HG03135 (cell line): ENCODE measurements at regions not wholly inside any gene's neighbourhood (a gene's known extent, or its start where the extent isn't known, plus 50 kb on each side); places are given as distances from the start of the nearest gene placed in this dataset.

ENCODE experiments used
- ATAC-seq: cut with Tn5 transposase; IDR thresholded peaks from one replicate; pipeline ENCODE4 v1.9.1; 2021; ENCODE audit warnings: mild to moderate bottlenecking, moderate library complexity; ENCODE audit not compliant: unreplicated experiment

DNA sequence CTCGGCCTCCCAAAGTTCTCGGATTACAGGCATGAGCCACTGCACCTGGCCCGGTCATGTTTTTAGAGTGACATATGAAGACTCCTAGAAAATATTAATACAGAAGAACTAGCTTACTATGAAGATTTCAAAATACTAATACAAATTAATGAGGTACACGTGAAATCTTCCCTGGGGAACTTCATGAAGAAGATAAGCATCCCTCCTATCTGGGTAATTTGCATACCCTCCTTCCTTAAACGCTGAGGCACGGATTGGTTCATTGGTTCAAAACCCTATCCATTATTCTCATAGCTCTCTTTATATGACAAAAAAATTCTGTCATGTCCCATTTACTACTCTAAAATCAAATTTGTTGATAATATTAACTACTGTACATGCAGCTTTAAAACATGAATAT, 224.8 kb upstream of the KLF14 start:
- no peak for ATAC-seq

DNA sequence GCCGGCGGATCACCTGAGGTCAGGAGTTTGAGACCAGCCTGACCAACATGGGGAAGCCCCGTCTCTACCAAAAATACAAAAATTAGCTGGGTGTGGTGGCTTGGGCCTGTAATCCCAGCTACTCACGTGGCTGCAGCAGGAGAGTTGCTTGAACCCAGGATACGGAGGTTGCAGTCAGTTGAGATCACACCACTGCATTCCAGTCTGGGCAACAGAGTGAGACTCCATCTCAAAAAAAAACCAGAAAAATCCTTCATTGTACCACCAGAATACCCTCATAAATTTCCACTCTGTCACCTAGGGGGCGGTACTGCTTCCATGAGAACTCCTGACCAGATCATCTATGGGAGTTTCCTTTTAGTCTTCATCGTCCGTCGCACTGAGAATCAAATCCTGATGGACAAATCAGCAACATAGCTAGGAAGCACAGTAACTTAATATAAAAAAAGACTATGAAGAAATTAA, 225.8 kb upstream of the KLF14 start:
- no peak for ATAC-seq

DNA sequence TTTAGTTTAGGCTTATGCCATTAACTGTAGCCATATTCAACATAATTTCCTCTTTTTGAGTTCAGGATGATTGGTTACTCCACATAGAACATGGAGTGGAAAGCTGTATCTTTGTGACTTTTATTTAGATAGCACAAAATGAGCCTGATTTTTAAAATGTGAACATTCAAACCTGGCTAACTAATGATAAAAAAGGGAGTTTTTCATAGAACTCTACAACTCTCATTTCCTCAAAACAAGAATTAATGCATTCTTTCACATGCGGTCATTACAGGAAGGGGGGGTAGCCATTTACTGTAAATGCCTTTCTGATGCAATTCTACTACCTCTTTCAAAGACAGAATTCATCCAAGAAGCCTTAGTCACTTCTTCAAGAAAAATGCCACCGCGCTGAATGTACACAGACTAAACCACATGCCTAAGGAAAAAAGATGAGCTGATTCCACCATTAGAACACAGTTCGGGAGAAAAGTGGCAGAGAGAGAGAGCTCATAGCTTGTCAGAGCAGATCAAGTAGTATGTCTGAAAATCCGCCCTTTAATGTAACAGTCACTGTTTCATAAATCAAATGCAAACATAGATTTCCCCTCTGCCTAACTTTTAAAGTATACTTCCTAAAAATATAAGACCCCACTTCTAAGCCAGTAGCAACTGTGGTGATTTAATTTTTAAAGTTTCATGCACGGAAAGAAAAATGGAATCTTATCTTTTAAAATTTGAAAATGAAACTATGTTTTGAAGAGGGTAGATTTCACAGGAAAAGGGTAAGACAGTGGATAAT, 226.4 kb upstream of the KLF14 start:
- ATAC-seq: no peak

DNA sequence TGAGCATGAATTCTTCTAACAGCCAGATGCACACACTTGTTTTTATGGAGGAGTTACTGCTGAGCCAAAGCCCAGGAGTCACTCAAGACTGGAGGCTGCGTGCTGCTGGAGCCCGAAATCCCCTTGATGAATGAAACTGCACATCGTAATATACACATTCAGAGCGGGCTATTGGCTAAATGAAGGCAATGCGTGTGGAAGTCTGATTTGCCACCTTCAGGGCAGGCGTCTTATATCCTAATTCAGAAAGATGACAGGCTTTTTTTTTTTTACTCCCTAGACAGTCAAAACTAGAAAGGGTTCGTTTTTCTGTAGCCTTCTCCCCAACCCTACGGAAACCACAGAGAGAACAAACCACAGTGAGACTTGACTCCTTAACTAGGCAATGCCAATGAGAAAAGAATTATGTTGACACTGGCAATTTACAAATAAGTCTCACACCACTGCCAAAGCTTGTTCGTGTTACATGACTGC, 227.2 kb upstream of the KLF14 start:
- peak; percentile 74 for ATAC-seq

DNA sequence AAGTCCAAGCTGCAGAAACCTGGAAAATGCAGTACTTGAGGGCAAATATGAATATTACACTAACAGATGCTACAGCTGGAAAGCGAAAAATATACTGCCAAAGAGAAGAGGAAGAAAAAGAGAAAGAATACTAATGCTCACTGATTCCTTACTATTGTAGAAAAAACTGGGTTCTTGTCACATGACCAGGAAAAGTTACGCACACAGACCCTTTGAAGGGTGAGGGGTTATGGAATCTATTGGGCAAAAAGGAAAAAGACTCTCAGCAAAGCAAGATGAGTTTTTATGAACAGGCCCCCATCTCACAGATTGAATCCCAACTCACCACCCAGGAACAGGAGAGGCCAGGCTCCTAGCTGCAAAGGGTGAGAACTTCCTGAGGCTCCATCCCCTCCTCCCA, 228.1 kb upstream of the KLF14 start:
- no peak for ATAC-seq

DNA sequence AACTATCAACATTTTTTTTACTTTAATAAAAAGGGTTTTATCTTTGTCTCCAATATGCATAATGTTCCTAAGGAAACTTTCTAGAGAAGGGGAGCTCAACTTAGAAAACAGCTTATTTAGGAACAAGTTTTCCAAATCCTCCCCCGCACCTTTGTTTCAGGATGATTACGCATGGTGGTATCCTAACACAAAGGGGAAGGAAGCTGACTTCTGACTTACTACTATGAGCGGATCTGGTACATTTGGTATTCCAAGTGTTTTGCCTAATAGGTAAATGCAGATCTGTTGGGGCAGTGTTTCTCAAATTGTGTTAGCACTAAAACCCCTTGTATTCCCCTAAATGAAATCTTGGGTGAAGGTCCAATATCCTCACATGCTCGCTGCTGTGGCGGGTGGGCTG, 229.3 kb upstream of the KLF14 start:
- no peak for ATAC-seq

DNA sequence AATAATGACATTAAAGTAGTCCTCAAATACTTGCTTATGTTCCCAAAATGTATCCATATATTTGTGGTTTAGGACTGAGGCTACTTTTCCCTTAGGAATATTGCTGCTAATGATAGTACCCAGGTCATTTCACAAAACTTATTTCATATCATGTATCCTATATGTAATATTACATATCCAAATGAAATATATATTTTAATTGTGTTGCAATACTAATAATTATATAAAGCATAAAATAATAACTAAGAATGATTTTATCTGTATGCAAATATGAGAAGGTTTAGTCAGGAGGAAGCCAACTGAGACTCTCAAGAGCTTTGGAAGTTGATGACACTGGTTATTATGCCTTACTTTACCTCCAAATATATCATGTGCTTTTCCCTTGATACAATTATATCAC, 231.5 kb upstream of the KLF14 start:
- no peak for ATAC-seq

DNA sequence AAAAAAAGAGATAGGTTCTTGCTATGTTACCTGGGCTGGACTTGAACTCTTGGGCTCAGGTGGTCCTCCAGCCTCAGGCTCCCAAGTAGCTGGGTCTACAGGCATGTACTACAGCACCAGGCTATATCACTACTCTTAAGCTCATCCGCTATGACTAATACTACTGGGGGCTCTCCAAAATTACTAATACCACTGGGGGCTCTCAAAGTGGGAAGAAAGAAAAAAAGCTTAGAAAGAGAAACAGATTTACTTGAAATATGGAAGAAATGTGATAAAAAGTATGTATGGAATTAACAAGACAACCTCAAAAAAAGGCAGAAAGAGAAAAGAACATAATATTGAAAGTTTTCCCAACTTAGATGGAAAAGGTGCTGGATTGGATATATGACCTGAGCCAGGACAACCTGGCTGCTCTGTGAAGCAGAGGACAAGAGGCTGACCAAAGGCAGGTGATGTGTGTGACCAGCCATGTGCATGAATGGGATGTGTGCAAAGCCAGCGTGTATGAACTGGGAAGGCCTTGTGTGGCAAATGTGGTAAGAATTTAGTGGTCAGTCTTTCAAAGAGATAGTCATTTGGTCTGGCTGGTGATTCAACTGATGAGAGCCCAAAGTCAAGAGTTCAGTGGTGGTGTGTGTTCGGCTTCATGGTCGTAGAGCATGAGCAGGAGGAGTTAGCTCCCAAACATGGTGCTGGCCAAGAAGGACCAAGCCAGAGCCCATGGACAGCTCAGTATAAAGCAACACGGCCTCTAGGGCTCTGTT, 232.4 kb upstream of the KLF14 start:
- no peak for ATAC-seq

DNA sequence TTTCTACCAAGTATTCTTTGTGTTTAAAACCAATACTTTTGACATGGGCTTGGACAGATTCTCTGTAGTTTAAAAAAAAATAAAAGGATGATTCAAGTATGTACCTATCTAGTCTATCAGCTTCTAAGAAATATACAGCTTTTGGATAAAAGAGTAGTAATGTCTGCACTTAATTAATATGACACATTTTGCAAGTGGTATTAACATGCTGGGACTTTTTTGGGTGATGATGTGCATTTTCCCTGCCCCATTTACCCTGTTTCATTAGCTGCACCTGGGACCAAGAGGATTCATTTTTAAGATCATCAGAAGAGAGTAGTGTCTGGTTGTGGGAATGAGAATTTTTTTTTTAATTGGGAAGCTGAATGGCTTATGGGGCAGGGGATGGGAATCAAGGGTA, 236.2 kb upstream of the KLF14 start:
- no peak for ATAC-seq

DNA sequence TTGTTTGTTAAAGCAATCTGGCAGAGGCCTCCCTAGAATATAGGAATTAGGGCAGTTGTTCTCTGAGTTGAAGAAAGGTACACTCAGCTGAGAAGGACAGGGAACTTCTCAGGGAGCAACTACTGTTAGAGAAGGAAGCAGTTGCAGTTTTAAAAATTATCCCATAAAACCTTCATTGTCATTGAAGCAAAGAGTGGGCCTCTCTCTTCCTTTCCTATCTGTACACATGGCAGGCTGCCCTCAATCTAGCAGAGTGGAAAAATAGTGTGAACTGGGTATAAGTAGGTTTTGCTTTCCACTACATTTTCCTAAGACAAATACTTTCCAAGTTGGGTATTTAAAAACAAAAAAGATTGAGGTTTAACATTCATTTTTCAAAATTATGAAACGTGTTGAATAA, 236.7 kb upstream of the KLF14 start:
- ATAC-seq: no peak

DNA sequence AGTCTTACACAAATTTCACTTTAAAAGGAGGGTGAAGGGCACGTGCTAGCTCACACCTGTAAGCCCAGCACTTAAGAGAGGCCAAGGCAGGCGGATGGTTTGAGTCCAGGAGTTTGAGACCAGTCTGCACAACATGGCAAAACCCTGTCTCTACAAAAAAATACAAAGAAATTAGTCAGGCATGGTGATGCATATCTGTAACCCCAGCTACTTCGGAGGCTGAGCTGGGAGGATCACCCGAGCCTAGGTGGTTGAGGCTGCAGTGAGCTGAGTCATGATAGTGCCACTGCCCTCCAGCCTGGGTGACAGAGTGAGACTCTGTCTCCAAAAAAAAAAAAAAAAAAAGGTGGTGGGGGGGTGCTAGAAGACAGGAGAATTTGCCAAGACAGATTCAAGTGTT, 237.3 kb upstream of the KLF14 start:
- ATAC-seq: no peak

DNA sequence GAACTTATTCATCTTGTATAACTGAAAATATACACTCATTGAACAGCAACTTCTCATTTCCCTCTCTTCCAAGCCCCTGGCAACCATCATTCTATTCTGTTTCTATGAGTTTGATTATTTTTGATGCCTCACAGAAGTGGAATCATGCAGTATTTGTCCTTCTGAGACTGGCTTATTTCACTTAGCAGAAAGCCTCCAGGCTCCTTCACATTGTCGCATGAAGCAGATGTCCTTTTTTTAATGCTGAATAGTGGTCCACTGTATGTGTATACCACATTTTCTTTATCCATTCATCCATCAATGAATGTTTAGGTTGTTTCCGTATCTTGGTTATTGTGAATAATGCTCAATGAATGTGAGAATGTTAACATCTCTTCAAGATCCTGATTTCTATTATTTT, 238.2 kb upstream of the KLF14 start:
- ATAC-seq: no peak

DNA sequence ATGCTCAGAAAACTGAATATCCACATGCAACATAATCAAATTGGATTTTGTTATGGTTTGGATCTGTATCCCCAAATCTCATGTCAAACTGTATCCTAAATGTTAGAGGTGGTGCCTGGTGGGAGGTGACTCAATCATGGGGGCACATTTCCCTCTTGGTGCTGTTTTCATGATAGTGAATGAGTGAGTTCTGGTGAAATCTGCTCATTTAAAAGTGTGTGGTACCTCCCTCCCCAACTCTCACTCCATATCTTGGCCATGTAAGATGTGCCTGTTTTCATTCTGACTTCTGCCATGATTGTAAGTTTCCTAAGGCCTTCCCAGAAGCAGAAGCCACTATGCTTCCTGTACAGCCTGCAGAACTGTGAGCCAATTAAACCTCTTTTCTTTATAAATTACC, 239.6 kb upstream of the KLF14 start:
- ATAC-seq: no peak

DNA sequence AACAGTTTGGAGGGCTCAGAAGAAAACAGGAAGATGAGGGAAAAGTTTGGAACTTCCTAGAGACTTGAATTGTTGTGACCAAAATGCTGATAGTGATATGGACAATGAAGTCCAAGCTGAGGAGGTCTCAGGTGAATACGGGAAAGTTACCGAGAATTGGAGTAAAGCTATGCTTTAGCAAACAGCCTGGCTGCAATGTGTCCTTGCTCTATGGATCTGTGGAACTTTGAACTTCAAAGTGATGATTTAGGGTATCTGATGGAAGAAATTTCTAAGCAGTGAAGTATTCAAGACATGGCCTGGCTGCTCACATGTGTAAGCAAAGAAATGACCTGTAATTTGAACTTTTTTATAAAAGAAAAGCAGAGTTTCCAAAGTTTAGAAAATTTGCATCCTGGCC, 240.2 kb upstream of the KLF14 start:
- ATAC-seq: no peak

DNA sequence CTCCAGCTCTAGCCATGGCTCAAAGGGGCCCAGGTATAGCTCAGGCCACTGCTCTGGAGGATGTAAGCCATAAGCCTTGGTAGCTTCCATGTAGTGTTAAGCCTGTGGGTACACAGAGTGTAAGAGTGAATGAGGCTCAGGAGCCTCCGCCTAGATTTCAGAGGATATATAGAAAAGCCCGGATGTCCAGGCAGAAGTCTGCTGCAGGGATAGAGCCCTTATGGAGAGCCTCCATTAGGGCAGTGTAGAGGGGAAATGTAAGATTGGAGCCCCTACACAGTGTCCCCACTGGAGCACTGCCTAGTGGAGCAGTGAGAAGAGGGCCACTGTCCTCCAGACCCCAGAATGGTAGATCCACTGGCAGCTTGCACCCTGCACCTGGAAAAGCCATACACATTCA, 240.8 kb upstream of the KLF14 start:
- no peak for ATAC-seq

DNA sequence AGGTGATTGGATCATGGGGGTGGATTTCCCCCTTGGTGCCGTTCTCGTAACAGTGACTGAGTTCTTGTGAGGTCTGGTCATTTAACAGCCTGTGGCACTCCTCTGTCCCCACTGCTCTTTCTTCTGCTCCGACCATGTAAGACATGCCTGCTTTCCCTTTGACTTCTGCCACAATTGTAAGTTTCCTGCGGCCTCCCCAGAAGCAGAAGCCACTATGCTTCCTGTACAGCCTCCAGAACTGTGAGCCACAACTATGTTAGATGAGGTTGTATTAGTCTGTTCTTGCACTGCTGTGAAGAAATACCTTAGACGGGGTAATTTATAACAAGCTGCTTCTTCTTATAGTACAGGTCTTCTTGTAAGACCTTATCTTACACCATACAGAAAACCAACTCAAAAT, 241.7 kb upstream of the KLF14 start:
- no peak for ATAC-seq

DNA sequence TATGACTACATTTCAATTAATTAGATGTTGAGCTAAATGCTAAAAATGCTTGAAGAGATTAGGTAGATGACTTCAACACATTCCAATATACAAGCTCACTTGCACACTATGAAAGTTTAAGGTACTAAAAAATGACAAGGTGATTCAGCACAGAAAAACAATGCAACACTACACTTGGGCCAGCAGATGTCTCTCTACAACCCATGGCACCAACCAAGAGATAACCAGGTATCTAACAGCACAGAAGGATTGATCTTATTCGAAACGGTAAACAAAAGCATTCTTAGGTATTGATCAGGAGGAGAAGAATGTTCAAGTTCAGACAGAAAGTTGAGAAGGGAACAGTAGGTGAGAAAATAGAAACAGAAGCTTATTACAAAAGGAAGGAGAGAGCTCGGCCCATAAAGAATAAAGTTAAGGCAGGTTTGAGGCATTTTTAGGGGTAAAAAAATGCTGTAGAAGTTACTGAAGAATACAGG, 248.2 kb upstream of the KLF14 start:
- ATAC-seq: no peak

DNA sequence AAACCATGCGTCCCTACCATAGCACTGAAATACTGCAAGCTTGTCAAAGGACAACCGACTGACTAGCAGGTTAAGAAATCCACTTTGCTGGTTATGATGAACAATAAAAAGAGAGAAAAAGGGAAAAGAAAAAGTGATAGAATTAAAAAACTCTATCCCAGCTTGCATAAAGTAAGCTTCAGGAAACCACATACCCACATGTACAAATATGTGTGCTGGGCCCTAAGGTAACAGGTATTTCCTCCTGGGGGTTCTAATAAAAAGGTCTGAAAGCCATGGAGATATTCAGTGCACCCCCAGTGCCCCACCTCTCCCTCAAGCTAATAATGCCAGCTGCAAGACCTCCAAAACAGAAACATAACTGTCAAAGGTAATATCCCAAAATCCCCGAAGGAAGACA, 248.6 kb upstream of the KLF14 start:
- no peak for ATAC-seq

DNA sequence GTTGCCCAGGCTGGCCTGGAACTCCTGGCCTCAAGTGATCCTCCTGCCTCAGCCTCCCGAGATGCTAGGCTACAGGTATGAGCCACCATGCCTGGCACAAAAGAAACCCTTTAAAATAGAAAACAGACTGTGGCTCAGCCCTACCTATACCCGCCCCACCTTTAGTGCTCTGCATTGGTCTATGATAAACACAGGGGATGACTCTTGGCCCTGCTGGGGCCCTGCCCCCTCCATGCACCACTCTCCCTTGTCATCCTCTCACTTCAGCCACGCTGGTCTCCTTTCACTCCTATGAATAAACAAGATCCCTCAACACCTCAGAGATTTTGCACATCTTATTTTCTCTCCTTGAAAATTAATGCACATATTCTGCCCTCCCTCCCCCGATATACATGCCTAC, 251.4 kb upstream of the KLF14 start:
- ATAC-seq: no peak

DNA sequence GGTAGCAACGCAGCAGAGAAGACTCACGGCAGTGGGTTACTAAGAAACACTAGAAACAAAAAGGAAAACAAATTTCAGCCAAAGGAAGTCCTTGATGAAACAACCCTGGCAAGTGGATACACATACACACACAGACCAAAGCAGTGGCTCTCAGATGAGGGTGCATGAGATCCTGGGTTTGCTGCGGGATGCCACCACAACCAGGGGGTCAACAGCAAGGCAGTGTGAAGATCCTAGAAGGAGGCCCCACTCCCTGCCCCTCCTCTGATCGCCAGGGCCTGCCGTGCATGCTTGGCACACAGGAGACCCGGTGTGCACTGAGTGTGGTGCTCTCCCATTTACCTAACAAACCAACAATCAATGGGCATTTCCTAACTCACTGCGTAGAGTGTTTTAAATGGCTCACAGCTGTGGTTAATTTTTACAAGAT, 252.3 kb upstream of the KLF14 start:
- no peak for ATAC-seq

DNA sequence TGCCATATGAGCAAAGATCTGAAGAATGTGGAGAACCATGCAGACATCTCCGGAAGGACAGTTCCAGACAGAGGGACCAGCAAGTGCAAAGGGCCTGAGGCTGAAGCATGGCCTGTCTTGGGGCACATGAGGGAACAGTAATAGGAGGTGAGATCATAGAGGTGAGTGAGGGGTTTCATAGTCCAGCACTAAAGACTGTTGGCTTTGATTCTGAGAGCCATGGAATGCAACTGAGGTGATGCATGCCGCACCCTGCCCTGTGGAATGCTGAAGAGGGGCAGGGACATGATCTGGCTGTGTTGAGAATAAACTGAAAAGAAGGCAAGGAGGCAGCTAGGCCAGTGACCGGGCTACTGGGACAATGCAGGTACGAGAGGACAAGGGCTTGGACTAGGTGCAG, 253.1 kb upstream of the KLF14 start:
- ATAC-seq: no peak

DNA sequence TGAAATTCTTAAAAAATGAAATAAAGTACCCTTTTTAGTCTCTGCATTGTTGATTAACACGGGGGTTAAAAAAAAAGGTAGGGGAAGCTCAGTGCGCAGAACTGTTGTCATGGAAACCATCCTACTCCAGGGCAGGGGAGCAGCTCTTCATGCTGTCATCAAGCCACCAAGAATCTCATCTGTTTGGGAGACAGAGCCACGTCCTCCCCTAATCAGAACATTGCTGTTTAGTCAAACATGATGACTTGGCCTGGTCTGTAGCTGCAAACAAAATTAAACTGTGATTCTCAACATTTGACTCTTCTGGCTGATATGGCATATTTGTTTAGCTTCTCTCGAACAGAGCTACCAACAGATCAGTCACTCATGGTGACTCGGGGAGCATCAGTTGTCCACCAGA, 254.4 kb upstream of the KLF14 start:
- no peak for ATAC-seq
